CD14-positive monocyte (primary cell): ENCODE measurements at regions not wholly inside any gene's neighbourhood (a gene's known extent, or its start where the extent isn't known, plus 50 kb on each side); places are given as distances from the start of the nearest gene placed in this dataset.

ENCODE experiments used
- DNase-seq, 3 donors: peaks; one replicate each; pipeline ENCODE4 v3.0.0-alpha.2; 2011 to 2022
- H2AFZ ChIP-seq: 2 replicates; pipeline ENCODE4 v1.6.0; 2012; ENCODE audit warnings: mild to moderate bottlenecking, low read depth, low read length, inconsistent platforms; ENCODE audit not compliant: insufficient read depth, poor library complexity, severe bottlenecking
- H3K27ac ChIP-seq, 2 donors: 1 replicate in 1 of 2; 2 replicates in 1 of 2; pipeline ENCODE4 v1.5.1; 2012 to 2013; ENCODE audit warnings: low read length in 2 of 2, control low read depth in 1 of 2, inconsistent platforms in 1 of 2, low read depth in 1 of 2, mild to moderate bottlenecking in 1 of 2
- H3K27me3 ChIP-seq, 2 donors: one replicate each; pipeline versions ENCODE4 v1.6.0 to v1.6.1; 2011 to 2013; ENCODE audit warnings: low read length in 2 of 2; ENCODE audit not compliant: control insufficient read depth in 2 of 2, insufficient read depth in 2 of 2
- H3K36me3 ChIP-seq, 2 donors: replicated peaks in 1 of 2; 1 replicate in 1 of 2; 2 replicates in 1 of 2; pipeline versions ENCODE4 v1.5.1 to v1.6.1; 2012 to 2013; ENCODE audit warnings: low read length in 2 of 2, control low read depth in 1 of 2, inconsistent platforms in 1 of 2, mild to moderate bottlenecking in 1 of 2; ENCODE audit not compliant: insufficient read depth in 2 of 2, control insufficient read depth in 1 of 2
- H3K4me1 ChIP-seq, 2 donors: 1 replicate in 1 of 2; 2 replicates in 1 of 2; pipeline versions ENCODE4 v1.5.1 to v1.6.1; 2012 to 2013; ENCODE audit warnings: low read length in 2 of 2, control low read depth in 1 of 2, inconsistent platforms in 1 of 2, mild to moderate bottlenecking in 1 of 2, moderate library complexity in 1 of 2; ENCODE audit not compliant: insufficient read depth in 2 of 2, control insufficient read depth in 1 of 2
- H3K4me2 ChIP-seq: replicated peaks from 2 replicates; pipeline ENCODE3; 2012; ENCODE audit warnings: low read length, moderate library complexity, mild to moderate bottlenecking; ENCODE audit not compliant: poor library complexity, severe bottlenecking; ENCODE audit errors: extremely low read depth
- H3K4me3 ChIP-seq, 3 experiments: fragments of 200-600 bp in 1 of 3; sonication (generic) in 1 of 3; replicated peaks in 1 of 3; 1 replicate in 2 of 3; 2 replicates in 1 of 3; pipeline ENCODE4 v1.5.1; 2011 to 2013; ENCODE audit warnings: low read length in 3 of 3, mild to moderate bottlenecking in 3 of 3, control low read depth in 2 of 3, low read depth in 2 of 3, inconsistent platforms in 1 of 3, moderate library complexity in 1 of 3
- H3K79me2 ChIP-seq: 2 replicates; pipeline ENCODE4 v1.6.0; 2012; ENCODE audit warnings: mild to moderate bottlenecking, control low read depth, inconsistent platforms, low read length, moderate library complexity; ENCODE audit not compliant: insufficient read depth
- H3K9ac ChIP-seq: 2 replicates; pipeline ENCODE4 v1.6.0; 2017; ENCODE audit warnings: low read length, mild to moderate bottlenecking; ENCODE audit not compliant: insufficient read depth, poor library complexity, severe bottlenecking
- H3K9me3 ChIP-seq, 2 donors: replicated peaks in 1 of 2; 1 replicate in 1 of 2; 2 replicates in 1 of 2; pipeline versions ENCODE4 v1.5.1 to v1.6.1; 2012 to 2013; ENCODE audit warnings: low read length in 2 of 2, control low read depth in 1 of 2; ENCODE audit not compliant: control insufficient read depth in 1 of 2, insufficient read depth in 1 of 2
- H4K20me1 ChIP-seq: 2 replicates; pipeline ENCODE4 v1.6.0; 2012; ENCODE audit warnings: mild to moderate bottlenecking, low read length, control low read depth, moderate library complexity; ENCODE audit not compliant: insufficient read depth
- H3K27ac Mint-ChIP-seq, 7 donors: one replicate each; pipeline ENCODE4 v1.8.0; 2020; ENCODE audit warnings: mild to moderate bottlenecking in 7 of 7, mixed read lengths in 7 of 7, moderate library complexity in 6 of 7, inconsistent platforms in 2 of 7
- H3K27me3 Mint-ChIP-seq, 3 donors: one replicate each; pipeline ENCODE4 v1.8.0; 2021 to 2022; ENCODE audit warnings: low read depth in 3 of 3, mild to moderate bottlenecking in 3 of 3, mixed read lengths in 3 of 3, moderate library complexity in 3 of 3, inconsistent platforms in 1 of 3
- H3K36me3 Mint-ChIP-seq, 2 donors: one replicate each; pipeline ENCODE4 v1.8.0; 2020; ENCODE audit warnings: mixed read lengths in 2 of 2, inconsistent platforms in 1 of 2, mild to moderate bottlenecking in 1 of 2
- H3K4me1 Mint-ChIP-seq: one replicate; pipeline ENCODE4 v1.8.0; 2020; ENCODE audit warnings: mild to moderate bottlenecking, mixed read lengths
- H3K4me3 Mint-ChIP-seq, 2 donors: one replicate each; pipeline ENCODE4 v1.8.0; 2020; ENCODE audit warnings: mild to moderate bottlenecking in 2 of 2, mixed read lengths in 2 of 2, moderate library complexity in 1 of 2
- H3K9me3 Mint-ChIP-seq, 7 donors: one replicate each; pipeline ENCODE4 v1.8.0; 2020 to 2022; ENCODE audit warnings: mixed read lengths in 7 of 7, mild to moderate bottlenecking in 6 of 7, moderate library complexity in 6 of 7, inconsistent platforms in 2 of 7
- CTCF ChIP-seq: fragments of 200-600 bp; IDR thresholded peaks from one replicate; pipeline ENCODE4 v1.8.0; 2022; ENCODE audit warnings: antibody characterized with exemption, mild to moderate bottlenecking
- WGBS: methylation state at CpG from one replicate; pipeline ENCODE4 v1.1.5; 2013; ENCODE audit warnings: missing lambda C conversion rate; ENCODE audit not compliant: insufficient coverage; 5-methylcytosine and 5-hydroxymethylcytosine counted together
- intact Hi-C, 2 donors: fragments of 100-400 bp; cut with micrococcal nuclease; formaldehyde crosslinking; loops; one replicate each; pipeline versions ENCODE4 v1.15.0 to v1.15.1; 2023

GRCh38 chrX:109863811-109864210, 130.8 kb upstream of the ACSL4 start:
- DNase-seq = no peak
- Histone ChIP-seq H3K4me1 (peaks cover 9 to 10% of the 10 kb centered on the region in 2 donors), H4K20me1 (no peaks in the 10 kb centered on the region), H2AFZ (no peak overlapping the region), H3K9ac (no peak overlapping the region), H3K4me2 (no peak overlapping the region), H3K79me2 (no peaks in the 10 kb centered on the region), H3K36me3 (no peaks in the 10 kb centered on the region), H3K27ac (no peak overlapping the region), H3K4me3 (no peak overlapping the region), H3K9me3 (no peaks in the 10 kb centered on the region), H3K27me3 (peaks cover 0 to 11% of the 10 kb centered on the region in 2 donors)
- no peaks in the 10 kb centered on the region for H3K36me3 Mint-ChIP-seq
- no peak for TF ChIP-seq CTCF
- peaks cover 22% of the 10 kb centered on the region for H3K4me1 Mint-ChIP-seq
- H3K4me3 Mint-ChIP-seq = no peak overlapping the region
- no peak overlapping the region for H3K27ac Mint-ChIP-seq
- peaks cover 0 to 2% (median 0%) of the 10 kb centered on the region in 7 donors for H3K9me3 Mint-ChIP-seq
- intact Hi-C loops = no loop called here
- H3K27me3 Mint-ChIP-seq = peaks cover 0 to 38% (median 0%) of the 10 kb centered on the region in 3 donors

GRCh38 chrX:109871121-109871888, 131.6 kb upstream of the TMEM164 start:
- no peaks in the 10 kb centered on the region for H3K36me3 Mint-ChIP-seq
- intact Hi-C loops = no loop called here
- no peak for DNase-seq
- H3K27ac Mint-ChIP-seq = peak overlapping the region in 4 of 7 donors; percentile 12 to 75 (median 53)
- H3K27me3 Mint-ChIP-seq = peaks cover 0 to 18% (median 0%) of the 10 kb centered on the region in 3 donors
- peak overlapping the region in 1 of 2 donors; percentile 27 for H3K27ac ChIP-seq
- no peaks in the 10 kb centered on the region for H3K36me3 ChIP-seq
- H3K9me3 Mint-ChIP-seq = peaks cover 0 to 5% (median 0%) of the 10 kb centered on the region in 7 donors
- H3K4me3 ChIP-seq = no peak overlapping the region
- no peak overlapping the region for H2AFZ ChIP-seq
- H3K4me2 ChIP-seq = no peak overlapping the region
- H3K4me1 Mint-ChIP-seq = peaks cover 36% of the 10 kb centered on the region
- no peak for TF ChIP-seq CTCF
- H3K4me3 Mint-ChIP-seq = no peak overlapping the region
- H3K27me3 ChIP-seq = peaks cover 0 to 2% of the 10 kb centered on the region in 2 donors
- H3K4me1 ChIP-seq = peaks cover 22 to 26% of the 10 kb centered on the region in 2 donors
- H3K9me3 ChIP-seq = no peaks in the 10 kb centered on the region
- H3K79me2 ChIP-seq = no peaks in the 10 kb centered on the region
- 100% methylated on average over 2 of the region's 4 CpGs for WGBS
- H3K9ac ChIP-seq = no peak overlapping the region
- H4K20me1 ChIP-seq = no peaks in the 10 kb centered on the region
